Mesenchymal stem cell (in vitro differentiated cells and primary cell): ENCODE measurements at regions not wholly inside any gene's neighbourhood (a gene's known extent, or its start where the extent isn't known, plus 50 kb on each side); places are given as distances from the start of the nearest gene placed in this dataset.

ENCODE experiments used
- DNase-seq: peaks from one replicate; pipeline ENCODE4 v3.0.0-alpha.2; 2013
- H2AFZ ChIP-seq: one replicate; pipeline ENCODE4 v1.6.1; 2013; ENCODE audit warnings: low read depth, mild to moderate bottlenecking, control low read depth, inconsistent platforms, low read length, moderate library complexity
- H2AK5ac ChIP-seq: 2 replicates; pipeline ENCODE4 v1.6.1; 2013; ENCODE audit warnings: low read length, moderate library complexity, mild to moderate bottlenecking, inconsistent platforms; ENCODE audit not compliant: severe bottlenecking
- H2BK120ac ChIP-seq: one replicate; pipeline ENCODE4 v1.6.1; 2013; ENCODE audit warnings: low read depth, mild to moderate bottlenecking, inconsistent platforms, low read length, moderate library complexity
- H2BK12ac ChIP-seq, 2 experiments: one replicate each; pipeline ENCODE4 v1.6.1; 2013; ENCODE audit warnings: inconsistent platforms in 2 of 2, low read length in 2 of 2, mild to moderate bottlenecking in 2 of 2, moderate library complexity in 2 of 2, control low read depth in 1 of 2
- H2BK15ac ChIP-seq: one replicate; pipeline ENCODE4 v1.6.1; 2013; ENCODE audit warnings: mild to moderate bottlenecking, low read depth, inconsistent platforms; ENCODE audit not compliant: poor library complexity, severe bottlenecking
- H2BK5ac ChIP-seq: 2 replicates; pipeline ENCODE4 v1.6.1; 2013; ENCODE audit warnings: low read depth, mild to moderate bottlenecking, low read length, control low read depth, inconsistent platforms; ENCODE audit not compliant: poor library complexity, severe bottlenecking
- H3K14ac ChIP-seq, 2 experiments: one replicate each; pipeline ENCODE4 v1.6.1; 2013; ENCODE audit warnings: inconsistent platforms in 2 of 2, low read length in 2 of 2, control low read depth in 1 of 2, mild to moderate bottlenecking in 1 of 2, moderate library complexity in 1 of 2
- H3K18ac ChIP-seq, 2 experiments: one replicate each; pipeline ENCODE4 v1.6.1; 2013; ENCODE audit warnings: inconsistent platforms in 2 of 2, low read length in 2 of 2, control low read depth in 1 of 2, low read depth in 1 of 2, mild to moderate bottlenecking in 1 of 2
- H3K23ac ChIP-seq, 2 experiments: one replicate each; pipeline ENCODE4 v1.6.1; 2013; ENCODE audit warnings: inconsistent platforms in 2 of 2, low read length in 2 of 2, mild to moderate bottlenecking in 2 of 2, moderate library complexity in 2 of 2, control low read depth in 1 of 2
- H3K27ac ChIP-seq: 2 replicates; pipeline ENCODE4 v1.5.1; 2013; ENCODE audit warnings: mild to moderate bottlenecking, moderate library complexity, low read length, control low read depth, inconsistent platforms; ENCODE audit not compliant: poor library complexity, severe bottlenecking
- H3K27me3 ChIP-seq, 2 experiments: 2 replicates each; pipeline versions ENCODE4 v1.6.1 to v1.7.0; 2013; ENCODE audit warnings: low read length in 2 of 2, mild to moderate bottlenecking in 2 of 2, moderate library complexity in 2 of 2, control low read depth in 1 of 2, inconsistent platforms in 1 of 2; ENCODE audit not compliant: control insufficient read depth in 1 of 2, insufficient read depth in 1 of 2
- H3K36me3 ChIP-seq, 2 experiments: 2 replicates each; pipeline versions ENCODE4 v1.6.1 to v1.7.0; 2013; ENCODE audit warnings: low read length in 2 of 2, control low read depth in 1 of 2, inconsistent platforms in 1 of 2, low read depth in 1 of 2, mild to moderate bottlenecking in 1 of 2; ENCODE audit not compliant: insufficient read depth in 2 of 2, control insufficient read depth in 1 of 2
- H3K4ac ChIP-seq, 2 experiments: one replicate each; pipeline ENCODE4 v1.6.1; 2013; ENCODE audit warnings: inconsistent platforms in 2 of 2, low read length in 2 of 2, mild to moderate bottlenecking in 2 of 2, moderate library complexity in 2 of 2, control low read depth in 1 of 2, low read depth in 1 of 2
- H3K4me1 ChIP-seq: 2 replicates; pipeline ENCODE4 v1.6.1; 2013; ENCODE audit warnings: low read depth, low read length, control low read depth; ENCODE audit not compliant: control insufficient read depth, insufficient read depth
- H3K4me2 ChIP-seq: 2 replicates; pipeline ENCODE4 v1.6.1; 2013; ENCODE audit warnings: low read length, mild to moderate bottlenecking, inconsistent platforms; ENCODE audit not compliant: poor library complexity, severe bottlenecking
- H3K4me3 ChIP-seq, 2 experiments: 2 replicates each; pipeline versions ENCODE4 v1.5.1 to v1.7.0; 2013; ENCODE audit warnings: low read length in 2 of 2, mild to moderate bottlenecking in 2 of 2, control low read depth in 1 of 2, low read depth in 1 of 2; ENCODE audit not compliant: insufficient read depth in 1 of 2
- H3K79me1 ChIP-seq: replicated peaks from 2 replicates; pipeline ENCODE4 v1.6.1; 2013; ENCODE audit warnings: mild to moderate bottlenecking, control low read depth, low read length, inconsistent platforms; ENCODE audit not compliant: poor library complexity, severe bottlenecking
- H3K9ac ChIP-seq: 2 replicates; pipeline ENCODE4 v1.7.0; 2013; ENCODE audit warnings: mild to moderate bottlenecking, low read length, moderate library complexity
- H3K9me3 ChIP-seq: 2 replicates; pipeline ENCODE4 v1.7.0; 2013; ENCODE audit warnings: mild to moderate bottlenecking, low read length; ENCODE audit not compliant: control insufficient read depth
- H4K8ac ChIP-seq: one replicate; pipeline ENCODE4 v1.6.1; 2013; ENCODE audit warnings: inconsistent platforms, mild to moderate bottlenecking, low read length, moderate library complexity
- H4K91ac ChIP-seq: one replicate; pipeline ENCODE4 v1.6.1; 2013; ENCODE audit warnings: mild to moderate bottlenecking, low read length, inconsistent platforms
- WGBS: methylation state at CpG from one replicate; pipeline ENCODE4 v1.1.7; 2013; ENCODE audit warnings: mixed read lengths; 5-methylcytosine and 5-hydroxymethylcytosine counted together

GRCh38 chr11:96969251-96969650 lies 579.4 kb downstream of the JRKL start:
- no peak for DNase-seq

GRCh38 chr11:96978751-96979150 lies 588.9 kb downstream of the JRKL start:
- no peak for DNase-seq
- H2BK120ac ChIP-seq, result no peak overlapping the region
- H3K79me1 ChIP-seq, result no peaks in the 10 kb centered on the region
- no peak overlapping the region for H3K4ac ChIP-seq
- no peak overlapping the region for H2AK5ac ChIP-seq
- no peak overlapping the region for H2BK12ac ChIP-seq
- no peak overlapping the region for H3K9ac ChIP-seq
- H3K23ac ChIP-seq, result no peak overlapping the region
- no peak overlapping the region for H4K8ac ChIP-seq
- no peak overlapping the region for H2BK5ac ChIP-seq
- H3K4me2 ChIP-seq, result no peak overlapping the region
- no peak overlapping the region for H2AFZ ChIP-seq
- no peak overlapping the region for H3K4me3 ChIP-seq
- H4K91ac ChIP-seq, result no peak overlapping the region
- H3K27me3 ChIP-seq, result no peaks in the 10 kb centered on the region
- 27% methylated on average over 2 of the region's 2 CpGs for WGBS
- no peak overlapping the region for H3K14ac ChIP-seq
- H3K4me1 ChIP-seq, result no peaks in the 10 kb centered on the region
- no peaks in the 10 kb centered on the region for H3K36me3 ChIP-seq
- H2BK15ac ChIP-seq, result no peak overlapping the region
- no peak overlapping the region for H3K18ac ChIP-seq
- peaks cover 4% of the 10 kb centered on the region for H3K9me3 ChIP-seq
- H3K27ac ChIP-seq, result no peak overlapping the region

More at GRCh38 chr11:96969251-96969650, 579.4 kb downstream of the JRKL start:
- Histone ChIP-seq H2BK5ac (no peak overlapping the region), H3K36me3 (no peaks in the 10 kb centered on the region), H3K9me3 (no peaks in the 10 kb centered on the region), H2BK15ac (no peak overlapping the region), H3K4ac (no peak overlapping the region), H3K4me2 (no peak overlapping the region), H3K4me1 (no peaks in the 10 kb centered on the region), H4K8ac (no peak overlapping the region), H3K14ac (no peak overlapping the region), H2BK12ac (no peak overlapping the region), H4K91ac (no peak overlapping the region), H2AK5ac (no peak overlapping the region), H2BK120ac (no peak overlapping the region), H3K27me3 (no peaks in the 10 kb centered on the region), H3K4me3 (no peak overlapping the region), H3K27ac (no peak overlapping the region), H3K9ac (no peak overlapping the region), H2AFZ (no peak overlapping the region), H3K23ac (no peak overlapping the region), H3K18ac (no peak overlapping the region), H3K79me1 (no peaks in the 10 kb centered on the region)
- WGBS, result 15% methylated on average over 1 of the region's 2 CpGs

GRCh38 chr11:96986516-96986915 lies 596.7 kb downstream of the JRKL start:
- Histone ChIP-seq H2AFZ (no peak overlapping the region), H3K4me1 (no peaks in the 10 kb centered on the region), H3K23ac (no peak overlapping the region), H4K91ac (no peak overlapping the region), H3K18ac (no peak overlapping the region), H2BK12ac (no peak overlapping the region), H3K9ac (no peak overlapping the region), H2BK5ac (no peak overlapping the region), H3K4me3 (no peak overlapping the region), H2BK120ac (no peak overlapping the region), H2BK15ac (no peak overlapping the region), H3K4ac (no peak overlapping the region), H3K79me1 (no peaks in the 10 kb centered on the region), H3K9me3 (no peaks in the 10 kb centered on the region), H3K36me3 (no peaks in the 10 kb centered on the region), H3K4me2 (peak overlapping the region; percentile 43), H4K8ac (no peak overlapping the region), H3K27ac (no peak overlapping the region), H3K14ac (no peak overlapping the region), H3K27me3 (no peaks in the 10 kb centered on the region), H2AK5ac (no peak overlapping the region)
- no CpG with 5 or more reads among the region's 1 CpG for WGBS
- DNase-seq, result no peak

GRCh38 chr11:96990914-96991313 lies 601.1 kb downstream of the JRKL start:
- Histone ChIP-seq H3K14ac (no peak overlapping the region), H3K4me1 (no peaks in the 10 kb centered on the region), H2AK5ac (no peak overlapping the region), H2AFZ (no peak overlapping the region), H2BK5ac (no peak overlapping the region), H3K27me3 (no peaks in the 10 kb centered on the region), H3K9ac (no peak overlapping the region), H2BK120ac (no peak overlapping the region), H4K8ac (no peak overlapping the region), H3K23ac (no peak overlapping the region), H4K91ac (no peak overlapping the region), H3K4me3 (no peak overlapping the region), H3K9me3 (no peaks in the 10 kb centered on the region), H3K4ac (no peak overlapping the region), H3K18ac (no peak overlapping the region), H3K27ac (no peak overlapping the region), H3K79me1 (no peaks in the 10 kb centered on the region), H3K4me2 (no peak overlapping the region), H2BK12ac (no peak overlapping the region), H3K36me3 (no peaks in the 10 kb centered on the region), H2BK15ac (no peak overlapping the region)
- DNase-seq, result no peak
- 35% methylated on average over 2 of the region's 2 CpGs for WGBS
